HG02588 (cell line): ENCODE measurements at regions not wholly inside any gene's neighbourhood (a gene's known extent, or its start where the extent isn't known, plus 50 kb on each side); places are given as distances from the start of the nearest gene placed in this dataset.

Experiments
- ATAC-seq: cut with Tn5 transposase; IDR thresholded peaks from one replicate; pipeline ENCODE4 v1.9.1; 2021; ENCODE audit warnings: mild to moderate bottlenecking, moderate library complexity; ENCODE audit not compliant: unreplicated experiment

GRCh38 chr7:153430931-153431330 lies 621.3 kb upstream of the DPP6 start:
- ATAC-seq, result no peak

GRCh38 chr7:153432063-153432462 lies 620.1 kb upstream of the DPP6 start:
- ATAC-seq, result no peak

- ATAC-seq, result no peak
Observed at GRCh38 chr7:153433223-153433622, 619.0 kb upstream of the DPP6 start.

GRCh38 chr7:153440715-153441114 lies 611.5 kb upstream of the DPP6 start:
- ATAC-seq, result no peak

GRCh38 chr7:153443032-153443701 lies 609.0 kb upstream of the DPP6 start:
- no peak for ATAC-seq

- ATAC-seq, result no peak
Observed at GRCh38 chr7:153444641-153445040, 607.6 kb upstream of the DPP6 start.

GRCh38 chr7:153445641-153446040 lies 606.6 kb upstream of the DPP6 start:
- no peak for ATAC-seq

GRCh38 chr7:153446490-153446889 lies 605.7 kb upstream of the DPP6 start:
- ATAC-seq, result no peak

- ATAC-seq, result no peak
Observed at GRCh38 chr7:153447011-153447410, 605.2 kb upstream of the DPP6 start.

GRCh38 chr7:153452661-153453060 lies 599.5 kb upstream of the DPP6 start:
- no peak for ATAC-seq

- ATAC-seq, result no peak
Observed at GRCh38 chr7:153454306-153454705, 597.9 kb upstream of the DPP6 start.

GRCh38 chr7:153457746-153458145 lies 594.5 kb upstream of the DPP6 start:
- no peak for ATAC-seq

- no peak for ATAC-seq
Observed at GRCh38 chr7:153470004-153470671, 582.1 kb upstream of the DPP6 start.

GRCh38 chr7:153472516-153472915 lies 579.7 kb upstream of the DPP6 start:
- no peak for ATAC-seq

- no peak for ATAC-seq
Observed at GRCh38 chr7:153473185-153473584, 579.0 kb upstream of the DPP6 start.

- no peak for ATAC-seq
Observed at GRCh38 chr7:153475239-153475638, 577.0 kb upstream of the DPP6 start.

GRCh38 chr7:153476166-153476565 lies 576.0 kb upstream of the DPP6 start:
- no peak for ATAC-seq

GRCh38 chr7:153496257-153496656 lies 555.9 kb upstream of the DPP6 start:
- no peak for ATAC-seq

GRCh38 chr7:153503093-153503492 lies 549.1 kb upstream of the DPP6 start:
- ATAC-seq, result no peak

GRCh38 chr7:153504288-153505075 lies 547.7 kb upstream of the DPP6 start:
- ATAC-seq, result no peak

- ATAC-seq, result no peak
Observed at GRCh38 chr7:153507885-153508284, 544.3 kb upstream of the DPP6 start.

GRCh38 chr7:153509768-153510167 lies 542.4 kb upstream of the DPP6 start:
- ATAC-seq, result no peak
